ENCODE measurements at regions not wholly inside any gene's neighbourhood (a gene's known extent, or its start where the extent isn't known, plus 50 kb on each side); places are given as distances from the start of the nearest gene placed in this dataset.

DNA sequence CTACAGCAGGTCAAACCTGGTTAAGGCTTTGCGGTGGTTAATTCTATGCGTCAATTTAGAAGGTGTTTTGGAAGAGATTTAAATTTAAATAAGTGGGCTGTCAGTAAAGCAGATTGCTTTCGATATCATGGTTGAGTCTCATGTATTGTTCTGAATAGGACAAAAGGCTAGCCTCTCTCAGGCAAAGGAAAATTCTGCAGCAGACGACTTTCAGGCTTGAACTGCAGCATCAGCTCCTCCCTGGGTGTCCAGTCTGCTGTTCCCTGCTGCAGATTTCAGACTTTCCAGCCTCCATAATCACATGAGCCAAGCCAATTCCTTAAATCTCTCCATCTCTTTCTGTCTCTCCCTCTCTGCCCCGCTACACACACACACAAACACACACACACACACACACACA, 143.2 kb downstream of the TUSC7 start:
- TF ChIP-seq GATA2 (IDR thresholded peaks at IDR 0.05; ENCODE audit: low read depth, low read length) (no peak), GATA3 (IDR thresholded peaks at IDR 0.05; ENCODE audit: low read depth, low read length) (no peak)
